ENCODE measurements at regions not wholly inside any gene's neighbourhood (a gene's known extent, or its start where the extent isn't known, plus 50 kb on each side); places are given as distances from the start of the nearest gene placed in this dataset.

- TF ChIP-seq CTCF (IDR thresholded peaks at IDR 0.05; ENCODE audit: control insufficient read depth, extremely low read depth, insufficient read depth), result no peak
- DNase-seq (ENCODE audit: low read depth), result no peak
These were observed 501.3 kb downstream of the NTRK3 start for GRCh38 chr15:87755226-87755625.

GRCh38 chr15:87753539-87753938, 503.0 kb downstream of the NTRK3 start:
- DNase-seq (ENCODE audit: low read depth), result no peak
- no peak overlapping the region for H3K4me3 ChIP-seq (ENCODE audit: low read depth, low read length)
- no peak for TF ChIP-seq CTCF (IDR thresholded peaks at IDR 0.05; ENCODE audit: control insufficient read depth, extremely low read depth, insufficient read depth)

More at GRCh38 chr15:87755226-87755625, 501.3 kb downstream of the NTRK3 start:
- no peak overlapping the region for H3K4me3 ChIP-seq (ENCODE audit: low read depth, low read length)

- no peak overlapping the region for H3K4me3 ChIP-seq (ENCODE audit: low read depth, low read length)
- no peak for DNase-seq (ENCODE audit: low read depth)
- no peak for TF ChIP-seq CTCF (IDR thresholded peaks at IDR 0.05; ENCODE audit: control insufficient read depth, extremely low read depth, insufficient read depth)
These were observed 504.1 kb downstream of the NTRK3 start for GRCh38 chr15:87752250-87752951.

- DNase-seq (ENCODE audit: low read depth), result no peak
- no peak for TF ChIP-seq CTCF (IDR thresholded peaks at IDR 0.05; ENCODE audit: control insufficient read depth, extremely low read depth, insufficient read depth)
- H3K4me3 ChIP-seq (ENCODE audit: low read depth, low read length), result no peak overlapping the region
These were observed 508.1 kb downstream of the NTRK3 start for GRCh38 chr15:87748483-87748882.

- H3K4me3 ChIP-seq (ENCODE audit: low read depth, low read length), result no peak overlapping the region
- DNase-seq (ENCODE audit: low read depth), result no peak
- TF ChIP-seq CTCF (IDR thresholded peaks at IDR 0.05; ENCODE audit: control insufficient read depth, extremely low read depth, insufficient read depth), result no peak
These were observed 509.5 kb downstream of the NTRK3 start for GRCh38 chr15:87747087-87747486.

GRCh38 chr15:87746333-87746732, 510.2 kb downstream of the NTRK3 start:
- no peak for TF ChIP-seq CTCF (IDR thresholded peaks at IDR 0.05; ENCODE audit: control insufficient read depth, extremely low read depth, insufficient read depth)
- no peak overlapping the region for H3K4me3 ChIP-seq (ENCODE audit: low read depth, low read length)
- DNase-seq (ENCODE audit: low read depth), result no peak

- no peak overlapping the region for H3K4me3 ChIP-seq (ENCODE audit: low read depth, low read length)
- DNase-seq (ENCODE audit: low read depth), result no peak
- no peak for TF ChIP-seq CTCF (IDR thresholded peaks at IDR 0.05; ENCODE audit: control insufficient read depth, extremely low read depth, insufficient read depth)
These were observed 511.7 kb downstream of the NTRK3 start for GRCh38 chr15:87744815-87745214.
